ENCODE measurements at regions not wholly inside any gene's neighbourhood (a gene's known extent, or its start where the extent isn't known, plus 50 kb on each side); places are given as distances from the start of the nearest gene placed in this dataset.
"Not testable (repeated sequence)": the region's sequence is repeated elsewhere in the genome, so short reads cannot be mapped to it uniquely, and the experiment has no call there.

- no peak for DNase-seq
These were observed 262.6 kb downstream of the C3orf38 start for GRCh38 chr3:88412346-88412745.

GRCh38 chr3:88416436-88416835 lies 266.7 kb downstream of the C3orf38 start:
- DNase-seq, result no peak

GRCh38 chr3:88418219-88418618 lies 268.5 kb downstream of the C3orf38 start:
- DNase-seq, result no peak

GRCh38 chr3:88433568-88433967 lies 283.8 kb downstream of the C3orf38 start:
- no peak for DNase-seq

DNA sequence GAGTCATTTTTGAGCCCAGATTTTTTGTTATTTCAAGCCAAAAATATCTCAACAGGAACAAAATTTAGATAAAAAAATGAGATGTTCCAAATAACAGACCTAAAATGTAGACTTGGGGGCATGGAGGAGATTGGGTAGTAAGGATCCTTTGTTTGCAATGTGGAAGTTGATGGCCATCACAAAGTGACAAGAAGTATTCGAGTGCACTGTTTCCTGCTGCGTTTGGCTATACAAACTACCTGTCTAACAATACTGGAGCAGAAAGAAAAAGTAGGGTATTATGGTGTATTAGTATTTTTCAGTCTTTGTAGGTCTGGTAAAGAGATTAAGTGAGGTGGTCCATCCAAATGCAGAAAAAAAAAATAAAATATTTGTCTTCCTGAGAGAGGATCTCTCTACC lies 284.2 kb downstream of the C3orf38 start:
- no peak for DNase-seq

DNA sequence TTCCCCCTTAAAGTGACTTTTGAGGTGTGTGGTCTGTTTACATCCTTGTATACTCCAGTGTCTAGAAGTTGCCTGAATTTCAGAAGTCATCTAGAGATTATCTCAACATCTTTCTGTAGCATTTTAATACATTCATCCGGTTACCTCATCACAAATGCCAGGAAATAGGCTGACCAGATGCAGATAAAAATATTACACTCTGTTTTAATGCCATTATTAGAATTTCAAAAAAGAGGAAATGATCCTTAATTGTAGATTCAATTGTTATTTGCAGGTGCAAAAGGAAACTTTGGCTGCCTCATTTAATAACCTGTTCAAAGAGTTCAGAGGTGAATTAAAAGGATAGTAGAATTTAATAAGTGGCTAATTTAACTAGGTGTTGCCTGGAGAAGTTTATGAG lies 290.9 kb downstream of the C3orf38 start:
- no peak for DNase-seq

DNA sequence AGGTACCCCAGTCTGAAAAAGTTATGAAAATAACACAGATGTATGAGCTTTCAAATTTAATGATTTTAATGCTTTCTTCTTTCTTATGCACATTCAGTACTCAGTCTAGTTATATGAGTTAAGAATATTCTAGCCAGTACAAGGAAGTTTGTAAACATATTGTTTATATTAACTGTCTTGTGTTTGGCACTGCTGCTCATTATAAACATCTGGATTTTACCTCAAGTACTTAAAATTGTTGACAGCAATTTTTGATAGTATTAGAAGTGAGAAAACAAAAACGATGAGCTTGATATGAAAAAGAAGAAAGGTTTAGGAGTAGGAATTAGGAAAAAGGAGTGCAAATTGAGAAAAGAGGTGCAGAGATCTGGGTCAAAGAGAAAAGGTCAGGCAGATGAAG lies 293.3 kb downstream of the C3orf38 start:
- DNase-seq, result no peak

GRCh38 chr3:88444251-88444650 lies 294.5 kb downstream of the C3orf38 start:
- no peak for DNase-seq

GRCh38 chr3:88452228-88452627 lies 302.5 kb downstream of the C3orf38 start:
- no peak for DNase-seq

DNA sequence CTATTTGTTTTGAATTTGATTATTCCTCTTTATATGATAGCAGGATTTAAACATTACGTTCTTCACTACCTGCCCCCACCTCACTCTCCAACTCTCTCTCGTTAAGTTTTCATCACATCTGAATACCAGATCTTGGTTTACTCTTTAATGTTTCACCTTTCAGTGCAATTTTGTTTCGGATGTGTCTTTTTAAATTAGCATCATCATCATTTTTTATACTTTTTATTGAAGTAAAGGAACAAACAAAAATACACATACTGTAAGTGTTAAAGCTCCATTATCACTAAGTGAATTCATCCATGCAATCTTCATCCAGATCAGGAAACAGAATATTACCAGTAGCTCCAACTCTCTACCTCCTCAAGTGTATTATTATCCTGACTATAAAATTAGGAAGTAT lies 310.6 kb downstream of the C3orf38 start:
- DNase-seq, result no peak

DNA sequence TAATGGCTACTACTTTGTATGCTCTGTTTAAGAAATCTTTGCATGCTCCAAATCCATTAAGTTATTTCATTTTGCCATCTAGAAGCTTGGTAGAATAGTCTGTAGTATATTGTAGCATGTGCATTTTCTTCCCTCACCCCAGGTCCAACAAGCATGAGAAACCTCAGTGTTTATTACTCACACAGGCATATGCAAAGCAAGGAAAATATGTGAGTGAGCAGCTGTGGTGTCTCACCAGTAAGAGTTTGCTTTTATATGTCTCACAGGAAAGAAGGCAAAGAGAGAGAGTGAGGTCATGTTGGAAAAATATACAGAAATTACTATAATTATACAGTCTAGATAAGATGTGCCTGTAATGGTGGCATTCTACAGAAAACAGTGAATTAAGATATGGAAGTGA lies 312.5 kb downstream of the C3orf38 start:
- no peak for DNase-seq

GRCh38 chr3:88467191-88467590 lies 317.4 kb downstream of the C3orf38 start:
- no peak for DNase-seq

DNA sequence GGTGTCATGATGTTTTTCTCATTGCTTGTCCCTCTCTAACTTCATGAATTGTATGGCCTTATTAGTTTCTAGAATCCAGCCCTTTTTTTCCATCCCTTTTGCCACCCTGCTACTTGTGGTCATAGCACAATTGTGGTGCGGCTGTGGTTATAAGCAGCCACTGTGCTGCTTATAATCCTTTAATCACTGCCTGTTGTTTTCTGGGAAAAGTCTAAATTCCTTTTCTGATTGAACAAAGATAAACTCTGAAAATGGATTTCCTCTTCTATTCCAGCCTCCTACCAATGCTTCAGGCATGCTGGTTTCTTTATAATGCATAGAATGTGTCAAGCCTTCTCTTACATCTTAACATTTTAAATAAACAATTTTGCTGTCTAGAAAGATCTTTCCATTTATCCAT lies 319.5 kb downstream of the C3orf38 start:
- no peak for DNase-seq

DNA sequence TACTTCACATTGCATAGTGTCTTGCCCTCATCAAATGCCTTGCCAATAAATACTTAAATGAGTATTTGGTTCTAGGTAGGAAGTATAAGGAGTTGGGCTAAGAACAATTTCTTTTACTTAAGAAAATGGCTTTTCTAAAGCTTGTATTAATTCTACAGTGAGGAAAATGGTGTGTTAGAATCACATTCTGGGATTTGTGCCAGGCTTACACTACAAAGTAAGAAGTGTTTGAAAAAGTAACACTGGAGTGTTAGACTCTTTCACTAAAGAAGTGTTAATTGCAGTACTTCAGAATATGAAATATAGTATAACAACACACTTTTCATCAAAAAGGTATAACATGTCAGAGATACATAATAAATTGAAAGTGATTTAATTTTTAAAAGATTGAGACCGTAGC lies 328.7 kb downstream of the C3orf38 start:
- DNase-seq, result no peak

DNA sequence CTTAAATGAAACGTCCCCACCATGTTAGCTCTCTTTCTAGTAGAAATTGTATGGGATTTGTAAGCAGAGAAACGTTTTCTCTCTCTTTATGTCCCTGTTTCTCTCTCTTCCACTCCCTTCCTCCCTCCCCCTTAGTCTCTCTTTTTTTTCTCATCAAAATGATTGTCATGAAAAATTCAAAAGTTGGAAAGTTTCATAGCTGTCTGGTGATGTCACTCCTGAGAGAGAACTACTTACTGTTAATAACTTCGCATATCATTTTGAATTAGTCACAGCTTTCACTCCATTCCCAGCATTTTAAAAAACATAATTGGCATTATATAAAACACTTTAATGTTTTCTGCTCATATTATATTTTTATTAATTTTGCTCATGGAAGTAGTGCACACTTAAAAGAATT lies 331.1 kb downstream of the C3orf38 start:
- no peak for DNase-seq

- DNase-seq, result no peak
These were observed 335.2 kb downstream of the C3orf38 start for GRCh38 chr3:88485001-88485400.

GRCh38 chr3:88508818-88509217 lies 359.1 kb downstream of the C3orf38 start:
- DNase-seq, result not testable (repeated sequence)

DNA sequence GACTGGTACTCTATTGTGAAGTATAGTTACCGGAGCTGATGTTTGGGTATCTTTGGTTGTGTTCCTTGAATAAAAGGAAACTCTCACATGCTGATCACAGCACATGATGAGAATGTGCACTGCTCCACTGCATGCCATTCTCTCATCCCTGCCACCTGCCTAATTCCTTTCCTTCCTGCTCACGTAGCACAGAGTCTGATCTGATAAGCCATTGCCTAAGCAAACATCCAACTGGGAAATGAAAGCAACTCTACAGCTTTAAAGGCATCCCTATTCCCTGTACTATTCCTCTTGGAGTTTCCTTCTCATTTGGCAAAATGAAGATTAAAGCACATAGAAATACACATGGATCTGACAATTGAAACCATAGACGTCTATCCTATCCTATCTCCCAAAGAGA lies 359.8 kb downstream of the C3orf38 start:
- no peak for DNase-seq

DNA sequence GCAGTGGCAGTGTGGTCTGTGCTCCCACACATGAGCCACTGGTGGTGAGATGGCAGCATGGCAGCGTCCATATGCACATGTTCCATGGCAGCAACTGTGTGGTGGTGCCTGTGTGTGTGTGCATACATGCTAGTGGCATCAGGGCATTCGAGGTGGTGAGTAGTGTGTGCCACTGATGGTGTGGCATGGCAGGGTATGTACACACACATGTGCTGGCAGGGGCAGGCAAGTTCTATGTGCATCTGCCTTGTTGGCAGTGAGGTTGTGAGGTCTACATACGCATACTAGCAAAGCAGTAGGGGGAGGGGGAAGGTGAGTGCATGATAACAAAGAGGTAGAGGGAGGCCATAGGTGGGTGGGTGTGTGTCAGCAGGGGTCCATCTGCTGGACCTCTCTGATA lies 378.7 kb downstream of the C3orf38 start:
- DNase-seq, result no peak

DNA sequence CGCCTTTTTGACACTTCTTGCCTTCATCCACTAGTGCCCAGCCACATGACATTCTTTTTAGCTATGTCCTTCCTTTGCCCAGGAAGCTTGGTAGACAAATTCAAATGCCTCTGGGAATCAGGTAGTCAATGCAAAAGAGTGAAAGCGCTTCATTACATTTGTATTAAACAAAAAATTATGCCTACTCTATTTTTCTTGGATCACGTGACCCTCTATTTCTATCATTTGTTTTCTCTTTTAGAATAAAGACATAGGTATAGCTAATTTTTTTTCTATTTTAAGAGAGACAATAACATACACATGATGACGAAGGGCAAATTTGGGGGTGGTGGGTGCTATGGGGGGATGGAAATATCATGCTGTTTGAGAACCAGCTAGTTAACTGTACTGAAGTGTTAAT lies 384.8 kb downstream of the C3orf38 start:
- no peak for DNase-seq

GRCh38 chr3:88535563-88535962 lies 385.8 kb downstream of the C3orf38 start:
- no peak for DNase-seq

- DNase-seq, result no peak
These were observed 393.2 kb downstream of the C3orf38 start for GRCh38 chr3:88542916-88543315.

GRCh38 chr3:88572450-88572849 lies 422.7 kb downstream of the C3orf38 start:
- DNase-seq, result no peak

DNA sequence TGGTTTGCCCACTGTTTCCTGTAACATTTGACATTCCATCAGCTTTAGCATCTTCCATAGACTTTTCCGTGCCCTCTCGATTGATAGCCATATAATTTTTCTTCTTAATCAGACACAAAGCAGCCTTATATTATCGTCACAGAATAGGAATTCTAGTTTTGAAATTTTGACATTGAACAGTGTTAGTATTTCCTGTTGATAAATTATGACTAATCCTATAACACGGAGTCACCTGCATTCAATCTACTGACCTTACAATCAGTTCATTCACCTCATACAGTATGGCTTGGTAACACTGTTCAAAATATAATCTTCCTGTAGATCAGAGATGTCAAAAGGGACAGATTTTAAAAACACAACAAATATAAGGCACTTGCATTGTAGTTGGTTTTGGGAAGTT lies 423.7 kb downstream of the C3orf38 start:
- DNase-seq, result no peak

DNA sequence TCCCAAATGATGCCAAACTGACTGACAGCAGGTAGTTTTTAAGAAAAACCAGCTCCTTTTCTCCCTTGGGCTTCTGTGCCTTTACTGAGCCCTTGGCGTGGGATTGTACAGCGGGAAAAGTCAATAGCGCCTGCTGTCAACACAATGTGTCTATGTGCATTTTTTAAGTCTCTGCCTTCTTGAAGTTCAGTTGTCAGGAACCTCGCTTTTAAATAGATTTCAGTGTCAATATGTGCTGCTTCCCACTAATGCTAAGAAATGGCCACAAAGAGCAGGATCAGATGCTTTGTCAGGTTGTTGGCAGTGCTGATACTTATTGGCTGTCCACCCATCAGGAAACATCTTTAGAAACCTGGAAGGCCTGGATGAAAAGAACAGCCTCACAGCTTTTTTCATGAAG lies 424.4 kb downstream of the C3orf38 start:
- DNase-seq, result no peak

- no peak for DNase-seq
These were observed 434.7 kb downstream of the C3orf38 start for GRCh38 chr3:88584451-88584850.
